Activated CD4-positive, alpha-beta T cell treated with anti-CD3 and anti-CD28 coated beads for 48 hours (primary cell): ENCODE measurements at regions not wholly inside any gene's neighbourhood (a gene's known extent, or its start where the extent isn't known, plus 50 kb on each side); places are given as distances from the start of the nearest gene placed in this dataset.

ENCODE experiments used
- DNase-seq: peaks from one replicate; pipeline ENCODE4 v3.0.0-alpha.2; 2020

GRCh38 chr16:81185416-81185815, 53.1 kb upstream of the BCO1 start:
- no peak for DNase-seq

GRCh38 chr16:81181013-81181720, 57.3 kb upstream of the BCO1 start:
- DNase-seq: no peak

GRCh38 chr16:81180578-81180977, 57.9 kb upstream of the BCO1 start:
- no peak for DNase-seq

DNA sequence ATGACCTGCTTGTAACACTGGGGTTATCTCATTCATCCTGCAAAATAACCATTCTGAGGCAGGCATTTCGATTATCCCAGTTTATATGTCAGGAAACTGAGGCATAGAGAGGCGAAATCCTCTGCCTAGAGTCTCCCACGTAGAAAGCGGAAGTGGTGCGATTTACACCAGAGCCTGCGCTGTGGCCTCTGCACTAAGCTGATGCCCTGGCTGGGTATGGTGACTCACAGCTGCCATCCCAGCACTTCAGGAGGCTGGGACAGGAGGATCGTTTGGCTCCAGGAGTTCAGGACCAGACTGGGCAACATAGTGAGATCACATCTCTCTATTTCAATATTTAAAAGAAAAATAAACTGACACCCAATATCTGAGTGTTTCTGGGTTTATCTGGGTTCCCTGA, 59.3 kb upstream of the BCO1 start:
- DNase-seq: no peak

- DNase-seq: no peak
Measured at GRCh38 chr16:81175325-81175891, 63.1 kb upstream of the BCO1 start.

GRCh38 chr16:81174644-81175324, 63.7 kb upstream of the BCO1 start:
- DNase-seq: no peak

GRCh38 chr16:81172769-81173658, 65.5 kb upstream of the BCO1 start:
- DNase-seq: no peak

DNA sequence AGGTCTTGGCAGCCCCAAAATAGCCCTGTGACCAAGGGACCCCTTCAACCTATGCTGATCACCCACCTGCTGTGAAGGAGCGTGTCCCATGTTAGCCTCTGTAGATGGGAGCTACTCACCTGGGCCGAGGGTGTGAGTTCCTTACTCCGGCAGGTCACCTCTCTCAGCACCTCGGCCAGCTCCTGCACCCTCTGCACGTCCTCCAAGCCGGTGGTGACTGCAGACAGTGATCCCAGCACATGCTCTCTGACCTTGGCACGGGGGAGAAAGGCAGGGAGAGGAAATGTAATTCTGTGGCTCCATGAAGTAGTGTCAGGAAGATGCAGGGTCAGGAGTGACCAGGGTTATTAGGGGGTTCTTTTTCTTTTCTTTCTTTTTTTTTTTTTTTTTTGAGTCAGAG, 67.7 kb upstream of the BCO1 start:
- DNase-seq: peak; percentile 7

GRCh38 chr16:81168406-81168805, 70.1 kb upstream of the BCO1 start:
- no peak for DNase-seq

- DNase-seq: no peak
Measured at GRCh38 chr16:81167851-81168250, 70.6 kb upstream of the BCO1 start.

GRCh38 chr16:81166417-81167300, 70.5 kb upstream of the GCSH start:
- DNase-seq: no peak

GRCh38 chr16:81165411-81166097, 69.4 kb upstream of the GCSH start:
- no peak for DNase-seq

- DNase-seq: no peak
Measured at GRCh38 chr16:81164958-81165357, 68.8 kb upstream of the GCSH start.

DNA sequence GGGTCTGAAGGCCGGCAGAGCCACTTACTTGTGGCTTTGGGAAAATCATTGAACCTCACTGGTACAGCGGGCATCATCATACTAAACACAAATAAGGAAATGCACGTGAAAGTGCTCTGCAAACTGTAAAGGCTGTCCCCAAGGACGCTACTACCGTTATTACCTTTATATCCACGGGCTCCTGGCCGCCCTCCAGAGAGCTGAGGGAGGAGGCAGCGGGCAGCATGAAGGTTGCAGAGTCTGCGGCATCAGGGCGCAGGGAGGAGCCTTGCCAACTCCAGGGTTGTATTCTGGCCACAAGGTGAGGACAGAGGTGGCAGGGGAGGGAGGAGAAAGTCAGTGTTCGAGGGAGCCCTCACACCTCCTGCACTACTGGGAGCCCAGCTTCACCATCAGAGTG, 68.3 kb upstream of the GCSH start:
- no peak for DNase-seq

DNA sequence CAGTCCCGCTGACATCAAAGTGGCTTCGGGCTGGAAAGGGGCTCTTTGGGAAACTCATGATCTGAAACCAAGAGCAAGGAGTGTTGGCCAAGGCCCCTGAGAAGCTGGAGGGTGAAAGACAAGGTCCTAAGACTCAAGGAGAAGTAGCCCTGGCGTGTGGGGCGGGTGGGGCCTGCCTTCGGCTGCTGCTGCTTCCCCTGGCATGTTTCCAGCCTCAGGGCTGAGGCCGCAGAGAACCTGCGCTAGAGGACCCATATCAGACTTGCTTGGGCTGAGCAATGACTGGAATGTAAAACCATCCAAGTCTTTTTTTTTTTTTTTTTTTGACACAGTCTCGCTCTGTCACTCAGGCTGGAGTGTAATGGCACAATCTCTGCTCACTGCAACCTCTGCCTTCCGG, 67.5 kb upstream of the GCSH start:
- DNase-seq: no peak

DNA sequence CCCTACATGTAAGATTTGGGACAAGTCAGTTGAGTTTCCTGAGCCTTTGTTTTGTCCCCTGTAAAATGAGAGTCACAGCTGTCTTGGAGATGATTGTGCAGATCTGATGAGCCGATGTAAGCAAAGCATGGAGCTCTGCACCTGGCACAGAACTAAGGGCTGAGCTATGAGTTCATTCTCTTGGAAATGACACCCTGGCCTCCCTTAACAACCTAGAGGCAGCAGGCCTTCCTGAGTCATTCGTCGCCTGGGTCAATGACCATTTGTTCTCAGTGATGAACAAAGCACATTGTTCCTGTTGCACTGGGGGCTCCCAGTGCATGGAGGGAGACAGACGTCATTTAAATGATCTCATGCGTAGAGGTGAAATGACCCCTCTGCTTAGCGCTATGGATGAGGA, 62.8 kb upstream of the GCSH start:
- no peak for DNase-seq

- no peak for DNase-seq
Measured at GRCh38 chr16:81155769-81156168, 59.6 kb upstream of the GCSH start.

GRCh38 chr16:81151648-81152310, 55.6 kb upstream of the GCSH start:
- no peak for DNase-seq

- DNase-seq: no peak
Measured at GRCh38 chr16:81149614-81150013, 53.4 kb upstream of the GCSH start.

- no peak for DNase-seq
Measured at GRCh38 chr16:81148277-81148676, 52.1 kb upstream of the GCSH start.
